ENCODE measurements at regions not wholly inside any gene's neighbourhood (a gene's known extent, or its start where the extent isn't known, plus 50 kb on each side); places are given as distances from the start of the nearest gene placed in this dataset.

DNA sequence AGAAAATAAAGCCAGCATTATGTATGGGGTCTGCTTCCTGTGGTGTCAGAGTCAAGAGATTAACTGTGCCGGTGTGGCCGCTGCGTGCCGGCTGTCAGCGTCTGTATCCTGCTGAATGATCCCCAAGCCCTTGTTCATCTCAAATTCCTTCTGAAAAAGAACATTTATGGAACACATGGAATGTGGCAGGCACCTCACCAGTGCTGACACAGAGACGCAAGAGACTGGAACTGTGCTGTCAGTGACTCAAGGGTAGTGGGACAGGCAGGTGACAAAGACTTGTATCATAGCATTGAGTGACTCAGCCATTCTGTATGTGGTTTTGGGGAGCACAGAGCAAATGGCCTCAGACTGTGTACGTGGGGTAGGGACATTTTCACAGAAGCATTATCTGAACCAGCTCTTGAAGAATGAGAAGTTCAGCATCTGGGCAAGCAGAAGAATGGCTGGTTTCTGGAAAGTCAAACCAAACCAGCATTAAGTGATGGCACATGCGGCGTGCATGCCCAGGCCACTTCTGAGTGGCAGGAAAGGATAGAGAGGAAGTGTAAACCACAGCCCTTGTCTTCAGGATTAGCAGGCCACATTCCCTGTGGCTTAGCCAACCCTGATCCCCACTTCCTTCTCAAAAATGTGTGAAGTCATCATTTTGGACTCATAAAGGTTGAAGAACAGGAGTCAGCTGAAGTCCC lies 54.0 kb upstream of the IRS2 start:
- Histone ChIP-seq H3K4me3 (no peak overlapping the region), H3K27me3 (no peaks in the 10 kb centered on the region), H3K9me3 (no peaks in the 10 kb centered on the region), H3K4me1 (peaks cover 0 to 21% (median 0%) of the 10 kb centered on the region in 3 donors), H3K27ac (no peak overlapping the region), H3K36me3 (no peaks in the 10 kb centered on the region)
- TF ChIP-seq POLR2AphosphoS5 (IDR thresholded peaks at IDR 0.05), result no peak
- TF ChIP-seq, protein P1, sequence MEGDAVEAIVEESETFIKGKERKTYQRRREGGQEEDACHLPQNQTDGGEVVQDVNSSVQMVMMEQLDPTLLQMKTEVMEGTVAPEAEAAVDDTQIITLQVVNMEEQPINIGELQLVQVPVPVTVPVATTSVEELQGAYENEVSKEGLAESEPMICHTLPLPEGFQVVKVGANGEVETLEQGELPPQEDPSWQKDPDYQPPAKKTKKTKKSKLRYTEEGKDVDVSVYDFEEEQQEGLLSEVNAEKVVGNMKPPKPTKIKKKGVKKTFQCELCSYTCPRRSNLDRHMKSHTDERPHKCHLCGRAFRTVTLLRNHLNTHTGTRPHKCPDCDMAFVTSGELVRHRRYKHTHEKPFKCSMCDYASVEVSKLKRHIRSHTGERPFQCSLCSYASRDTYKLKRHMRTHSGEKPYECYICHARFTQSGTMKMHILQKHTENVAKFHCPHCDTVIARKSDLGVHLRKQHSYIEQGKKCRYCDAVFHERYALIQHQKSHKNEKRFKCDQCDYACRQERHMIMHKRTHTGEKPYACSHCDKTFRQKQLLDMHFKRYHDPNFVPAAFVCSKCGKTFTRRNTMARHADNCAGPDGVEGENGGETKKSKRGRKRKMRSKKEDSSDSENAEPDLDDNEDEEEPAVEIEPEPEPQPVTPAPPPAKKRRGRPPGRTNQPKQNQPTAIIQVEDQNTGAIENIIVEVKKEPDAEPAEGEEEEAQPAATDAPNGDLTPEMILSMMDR (IDR thresholded peaks at IDR 0.05), result no peak
- TF ChIP-seq EP300 (IDR thresholded peaks at IDR 0.05), result no peak
- no peak for TF ChIP-seq POLR2A (IDR thresholded peaks at IDR 0.05)
- ATAC-seq, result no peak
- WGBS, 2 donors (ENCODE audit: low coverage in 1 of 2), result 50 to 52% methylated on average over 5 to 8 of the region's 9 CpGs

DNA sequence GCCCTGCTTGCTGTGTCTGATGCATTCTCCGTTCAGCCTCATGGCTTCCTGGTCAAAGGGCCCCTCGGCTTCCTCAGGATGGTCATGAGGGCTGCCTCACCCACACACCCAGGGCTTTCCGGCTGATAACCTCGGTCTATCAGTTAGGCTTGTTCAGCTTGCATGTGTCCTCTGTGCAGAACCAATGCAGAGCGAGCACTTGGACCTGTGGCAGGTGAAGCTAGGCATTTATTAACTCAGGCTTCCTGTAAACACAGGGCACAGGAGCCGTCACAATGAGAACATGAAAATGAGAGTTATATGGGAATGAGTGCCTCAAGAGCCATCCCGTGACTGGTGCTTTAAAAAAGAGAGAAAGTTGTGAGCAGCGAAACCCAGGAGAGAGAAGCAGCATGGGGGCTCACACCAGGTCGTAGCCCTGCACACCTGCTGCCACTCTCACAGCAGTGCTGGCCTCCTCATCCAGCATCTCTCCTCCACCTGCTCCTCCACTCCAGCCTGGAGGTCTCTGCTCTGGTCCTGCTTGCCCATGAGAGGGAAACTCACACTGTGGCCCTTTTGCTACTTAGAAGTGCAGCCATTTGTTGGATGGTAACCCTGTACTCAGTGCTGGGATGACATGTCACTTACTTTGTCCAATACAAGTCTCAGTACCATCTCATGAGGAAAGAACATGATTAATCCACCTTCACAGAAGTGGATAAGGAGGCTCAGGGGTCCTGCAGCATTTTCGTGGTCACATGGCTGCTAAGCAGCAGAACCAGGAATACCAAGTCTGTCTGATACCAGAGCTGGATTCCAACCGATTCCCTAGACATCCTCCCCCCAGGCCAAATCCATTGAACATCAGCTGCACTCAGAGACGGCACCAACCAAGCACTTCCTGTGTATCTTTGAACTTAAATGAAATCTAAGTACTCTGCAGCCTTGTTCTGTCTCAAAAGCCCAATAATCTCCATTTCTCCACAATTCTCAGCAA lies 50.5 kb upstream of the IRS2 start:
- Histone ChIP-seq H3K36me3 (no peaks in the 10 kb centered on the region), H3K4me3 (no peak overlapping the region), H3K27ac (no peak overlapping the region), H3K4me1 (no peaks in the 10 kb centered on the region), H3K27me3 (no peaks in the 10 kb centered on the region), H3K9me3 (no peaks in the 10 kb centered on the region)
- TF ChIP-seq POLR2AphosphoS5 (IDR thresholded peaks at IDR 0.05), result no peak
- TF ChIP-seq, protein P1 (IDR thresholded peaks at IDR 0.05), result no peak
- TF ChIP-seq POLR2A (IDR thresholded peaks at IDR 0.05), result no peak
- TF ChIP-seq EP300 (IDR thresholded peaks at IDR 0.05), result no peak
- 83 to 87% methylated on average over 7 of the region's 12 CpGs for WGBS, 2 donors (ENCODE audit: low coverage in 1 of 2)
- ATAC-seq, result no peak

Measured in gastroesophageal sphincter (tissue), 4 donors.